ENCODE measurements at regions not wholly inside any gene's neighbourhood (a gene's known extent, or its start where the extent isn't known, plus 50 kb on each side); places are given as distances from the start of the nearest gene placed in this dataset.

GRCh38 chr1:30037251-30038118 is 685.9 kb downstream of the MATN1 start:
- TF ChIP-seq, protein P1, sequence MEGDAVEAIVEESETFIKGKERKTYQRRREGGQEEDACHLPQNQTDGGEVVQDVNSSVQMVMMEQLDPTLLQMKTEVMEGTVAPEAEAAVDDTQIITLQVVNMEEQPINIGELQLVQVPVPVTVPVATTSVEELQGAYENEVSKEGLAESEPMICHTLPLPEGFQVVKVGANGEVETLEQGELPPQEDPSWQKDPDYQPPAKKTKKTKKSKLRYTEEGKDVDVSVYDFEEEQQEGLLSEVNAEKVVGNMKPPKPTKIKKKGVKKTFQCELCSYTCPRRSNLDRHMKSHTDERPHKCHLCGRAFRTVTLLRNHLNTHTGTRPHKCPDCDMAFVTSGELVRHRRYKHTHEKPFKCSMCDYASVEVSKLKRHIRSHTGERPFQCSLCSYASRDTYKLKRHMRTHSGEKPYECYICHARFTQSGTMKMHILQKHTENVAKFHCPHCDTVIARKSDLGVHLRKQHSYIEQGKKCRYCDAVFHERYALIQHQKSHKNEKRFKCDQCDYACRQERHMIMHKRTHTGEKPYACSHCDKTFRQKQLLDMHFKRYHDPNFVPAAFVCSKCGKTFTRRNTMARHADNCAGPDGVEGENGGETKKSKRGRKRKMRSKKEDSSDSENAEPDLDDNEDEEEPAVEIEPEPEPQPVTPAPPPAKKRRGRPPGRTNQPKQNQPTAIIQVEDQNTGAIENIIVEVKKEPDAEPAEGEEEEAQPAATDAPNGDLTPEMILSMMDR (IDR thresholded peaks at IDR 0.05; ENCODE audit: low read length, missing control alignments): no peak
- DNase-seq (ENCODE audit: low read depth): no peak
- no peak overlapping the region for H3K4me3 ChIP-seq (replicated peaks; ENCODE audit: low read depth, low read length)

- TF ChIP-seq, protein P1 (IDR thresholded peaks at IDR 0.05; ENCODE audit: low read length, missing control alignments): no peak
- H3K4me3 ChIP-seq (replicated peaks; ENCODE audit: low read depth, low read length): no peak overlapping the region
- no peak for DNase-seq (ENCODE audit: low read depth)
These were observed 686.7 kb downstream of the MATN1 start for GRCh38 chr1:30036666-30037065.

DNA sequence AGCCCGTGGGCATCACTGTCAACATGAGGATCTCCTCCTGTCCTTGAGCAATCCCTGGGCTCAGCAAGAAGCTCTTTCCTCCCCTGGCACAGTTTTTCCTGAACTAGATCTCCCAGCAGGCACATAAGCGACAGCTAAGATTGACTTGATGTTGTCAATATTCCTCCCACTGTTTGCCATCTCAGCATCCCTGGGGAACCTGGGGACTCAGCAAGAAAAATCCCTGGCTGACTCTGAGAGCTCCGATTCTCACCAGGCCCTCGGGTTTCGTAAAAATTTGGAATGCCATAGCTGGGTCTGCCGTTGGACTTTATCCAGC is 687.2 kb downstream of the MATN1 start:
- no peak for DNase-seq (ENCODE audit: low read depth)
- TF ChIP-seq, protein P1 (IDR thresholded peaks at IDR 0.05; ENCODE audit: low read length, missing control alignments): no peak
- no peak overlapping the region for H3K4me3 ChIP-seq (replicated peaks; ENCODE audit: low read depth, low read length)

DNA sequence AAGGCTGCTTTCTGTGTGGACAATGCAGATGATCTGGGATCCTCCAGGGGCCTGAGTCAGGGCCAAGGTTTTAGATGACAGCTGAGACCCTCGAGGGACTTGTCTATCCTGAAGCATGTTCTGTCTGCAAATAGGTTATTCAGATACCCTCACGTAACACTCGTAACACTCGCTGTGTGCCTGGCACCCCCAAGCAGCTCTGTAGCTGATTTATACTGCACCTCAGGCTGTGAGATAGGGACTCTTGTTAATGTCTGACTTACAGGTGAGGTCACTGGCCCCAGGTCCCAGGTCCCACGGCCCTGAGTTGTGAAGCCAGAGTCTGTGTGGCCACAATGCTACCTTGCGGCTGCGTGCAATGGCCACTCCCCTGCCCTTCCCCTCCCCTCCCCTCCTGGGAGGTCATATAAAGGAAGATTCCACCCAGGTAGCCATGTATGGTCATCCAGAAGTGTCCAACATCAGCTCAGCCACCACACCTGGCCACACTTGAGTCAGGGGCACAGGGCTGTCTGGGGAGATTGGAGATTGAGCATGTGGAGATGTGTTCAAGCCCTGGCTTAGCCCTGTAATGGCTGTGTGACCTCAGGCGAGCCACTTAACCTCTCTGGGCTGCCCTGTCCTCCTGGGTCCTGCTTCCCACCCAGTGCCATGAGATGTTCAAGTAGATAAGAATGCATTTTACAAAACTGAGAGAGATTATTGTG is 687.7 kb downstream of the MATN1 start:
- H3K4me3 ChIP-seq (replicated peaks; ENCODE audit: low read depth, low read length): no peak overlapping the region
- DNase-seq (ENCODE audit: low read depth): no peak
- TF ChIP-seq, protein P1 (IDR thresholded peaks at IDR 0.05; ENCODE audit: low read length, missing control alignments): no peak

DNA sequence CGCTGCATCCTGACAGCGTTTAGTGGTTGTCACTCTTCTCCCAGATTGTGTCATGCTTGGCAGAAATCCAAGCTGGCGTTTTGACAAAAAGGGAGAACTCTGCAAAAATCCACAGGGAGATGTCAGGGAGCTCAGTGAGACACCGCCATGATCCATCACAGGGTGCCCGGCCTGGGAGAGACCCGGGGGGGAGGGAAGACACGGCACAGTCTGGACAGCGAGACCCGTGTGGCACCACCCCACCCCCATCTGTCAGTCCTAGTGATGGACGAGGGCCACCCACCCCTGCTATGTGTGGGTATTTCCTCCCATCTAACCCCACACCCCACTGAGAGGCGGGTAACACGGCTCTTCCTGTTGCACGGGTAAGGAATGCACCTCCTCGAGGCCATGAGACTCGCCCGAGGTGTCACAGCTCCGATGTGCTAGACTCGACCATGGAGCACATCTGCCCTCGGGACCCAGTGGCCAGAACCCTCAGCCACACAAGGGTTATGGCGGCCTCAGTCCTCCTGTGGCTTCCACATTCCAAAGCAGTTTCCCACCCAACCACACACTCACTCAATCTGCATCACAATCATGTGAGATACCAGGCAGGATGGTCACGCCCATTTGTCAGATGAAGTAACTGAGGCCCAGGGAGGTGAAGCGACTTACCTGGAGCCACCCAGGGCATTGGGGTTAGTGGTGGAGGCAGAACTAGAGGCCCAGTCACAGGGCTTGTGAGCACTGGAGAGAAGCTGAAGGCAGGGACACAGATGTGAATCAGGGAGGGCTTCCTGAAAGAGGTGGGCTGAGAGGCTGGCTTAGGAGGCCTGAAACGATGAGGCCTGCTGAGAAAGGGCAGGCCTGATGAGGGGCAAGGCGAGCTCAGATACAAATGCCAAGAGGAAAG is 688.5 kb downstream of the MATN1 start:
- H3K4me3 ChIP-seq (replicated peaks; ENCODE audit: low read depth, low read length): no peak overlapping the region
- peak; percentile 1 for DNase-seq (ENCODE audit: low read depth)
- TF ChIP-seq, protein P1 (IDR thresholded peaks at IDR 0.05; ENCODE audit: low read length, missing control alignments): no peak

- TF ChIP-seq, protein P1 (IDR thresholded peaks at IDR 0.05; ENCODE audit: low read length, missing control alignments): no peak
- no peak overlapping the region for H3K4me3 ChIP-seq (replicated peaks; ENCODE audit: low read depth, low read length)
- no peak for DNase-seq (ENCODE audit: low read depth)
These were observed 689.2 kb downstream of the MATN1 start for GRCh38 chr1:30034105-30034626.

Data from fibroblast of pulmonary artery (primary cell).